LNCaP clone FGC (cell line): ENCODE measurements at regions not wholly inside any gene's neighbourhood (a gene's known extent, or its start where the extent isn't known, plus 50 kb on each side); places are given as distances from the start of the nearest gene placed in this dataset.
"Not testable (repeated sequence)": the region's sequence is repeated elsewhere in the genome, so short reads cannot be mapped to it uniquely, and the experiment has no call there.

Experiments used
- DNase-seq: peaks from one replicate; pipeline ENCODE4 v3.0.0-alpha.2; 2011; ENCODE audit warnings: low read depth
- H3K4me3 ChIP-seq: 2 replicates; pipeline ENCODE4 v1.5.1; 2011; ENCODE audit warnings: mild to moderate bottlenecking, low read depth, low read length, control low read depth
- TF ChIP-seq, protein P1 (sequence below): IDR thresholded peaks from 2 replicates; pipeline ENCODE4 v1.5.1; 2012; ENCODE audit warnings: mild to moderate bottlenecking; ENCODE audit not compliant: control insufficient read depth, insufficient read depth; ENCODE audit errors: extremely low read depth

DNA sequence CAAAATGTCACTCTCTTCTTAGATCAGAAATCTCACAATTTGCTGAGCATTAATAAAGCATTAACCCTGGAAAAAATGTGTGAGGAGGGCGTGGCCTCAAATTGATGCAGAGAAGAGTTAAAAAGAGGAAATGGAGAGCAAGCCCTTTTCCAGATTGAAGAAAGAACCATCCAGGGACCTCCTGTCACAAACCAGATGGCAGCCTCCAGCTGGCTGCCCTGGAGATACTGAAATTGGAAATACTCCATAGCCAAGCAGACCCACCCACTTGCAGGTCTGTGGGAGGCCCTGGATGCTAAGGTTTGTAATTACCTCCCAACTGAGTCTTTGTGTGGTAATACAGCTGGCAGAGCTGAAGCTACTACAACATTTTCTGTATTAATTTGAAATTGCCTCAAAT is 214.9 kb downstream of the IL20RB start:
- no peak overlapping the region for H3K4me3 ChIP-seq
- no peak for DNase-seq
- TF ChIP-seq, protein P1, sequence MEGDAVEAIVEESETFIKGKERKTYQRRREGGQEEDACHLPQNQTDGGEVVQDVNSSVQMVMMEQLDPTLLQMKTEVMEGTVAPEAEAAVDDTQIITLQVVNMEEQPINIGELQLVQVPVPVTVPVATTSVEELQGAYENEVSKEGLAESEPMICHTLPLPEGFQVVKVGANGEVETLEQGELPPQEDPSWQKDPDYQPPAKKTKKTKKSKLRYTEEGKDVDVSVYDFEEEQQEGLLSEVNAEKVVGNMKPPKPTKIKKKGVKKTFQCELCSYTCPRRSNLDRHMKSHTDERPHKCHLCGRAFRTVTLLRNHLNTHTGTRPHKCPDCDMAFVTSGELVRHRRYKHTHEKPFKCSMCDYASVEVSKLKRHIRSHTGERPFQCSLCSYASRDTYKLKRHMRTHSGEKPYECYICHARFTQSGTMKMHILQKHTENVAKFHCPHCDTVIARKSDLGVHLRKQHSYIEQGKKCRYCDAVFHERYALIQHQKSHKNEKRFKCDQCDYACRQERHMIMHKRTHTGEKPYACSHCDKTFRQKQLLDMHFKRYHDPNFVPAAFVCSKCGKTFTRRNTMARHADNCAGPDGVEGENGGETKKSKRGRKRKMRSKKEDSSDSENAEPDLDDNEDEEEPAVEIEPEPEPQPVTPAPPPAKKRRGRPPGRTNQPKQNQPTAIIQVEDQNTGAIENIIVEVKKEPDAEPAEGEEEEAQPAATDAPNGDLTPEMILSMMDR: no peak

DNA sequence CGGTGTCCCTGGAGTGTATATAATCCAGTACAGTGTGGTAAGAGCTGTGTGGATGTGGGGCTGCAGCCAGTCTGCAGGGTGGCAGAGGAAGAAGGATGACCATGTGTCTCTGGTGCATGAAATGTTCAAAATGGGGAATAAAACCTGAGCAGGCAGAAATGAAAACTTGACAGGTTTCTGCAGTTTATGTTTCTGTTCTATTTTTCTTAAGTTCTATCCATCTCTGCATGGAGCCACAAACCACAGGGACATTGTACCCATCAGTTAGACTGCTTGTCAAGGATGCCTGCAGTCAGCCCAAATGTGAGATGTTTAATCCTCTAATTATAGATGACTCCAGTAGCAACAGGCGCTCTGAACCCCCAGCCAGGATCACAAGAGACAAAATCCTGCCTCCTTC is 216.7 kb downstream of the IL20RB start:
- TF ChIP-seq, protein P1: no peak
- DNase-seq: no peak
- H3K4me3 ChIP-seq: no peak overlapping the region

DNA sequence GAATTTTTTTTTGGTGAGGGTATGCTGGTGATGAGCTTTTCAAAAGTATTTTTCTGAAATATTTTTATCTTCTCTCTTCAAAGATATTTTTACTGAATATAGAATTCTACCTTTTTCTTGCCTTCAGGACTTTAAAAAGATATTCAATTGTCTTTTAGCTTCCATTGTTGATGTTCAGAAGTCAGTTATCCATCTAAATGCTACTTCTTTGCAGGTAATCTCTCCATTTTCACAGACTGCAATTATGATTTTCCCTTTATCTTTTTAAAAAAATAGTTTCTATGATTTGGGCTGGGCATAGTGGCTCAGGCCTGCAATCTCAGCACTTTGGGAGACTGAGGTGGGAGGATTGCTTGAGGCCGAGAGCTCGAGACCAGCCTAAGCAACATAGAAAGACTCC is 222.4 kb downstream of the IL20RB start:
- no peak overlapping the region for H3K4me3 ChIP-seq
- no peak for DNase-seq
- TF ChIP-seq, protein P1: no peak

DNA sequence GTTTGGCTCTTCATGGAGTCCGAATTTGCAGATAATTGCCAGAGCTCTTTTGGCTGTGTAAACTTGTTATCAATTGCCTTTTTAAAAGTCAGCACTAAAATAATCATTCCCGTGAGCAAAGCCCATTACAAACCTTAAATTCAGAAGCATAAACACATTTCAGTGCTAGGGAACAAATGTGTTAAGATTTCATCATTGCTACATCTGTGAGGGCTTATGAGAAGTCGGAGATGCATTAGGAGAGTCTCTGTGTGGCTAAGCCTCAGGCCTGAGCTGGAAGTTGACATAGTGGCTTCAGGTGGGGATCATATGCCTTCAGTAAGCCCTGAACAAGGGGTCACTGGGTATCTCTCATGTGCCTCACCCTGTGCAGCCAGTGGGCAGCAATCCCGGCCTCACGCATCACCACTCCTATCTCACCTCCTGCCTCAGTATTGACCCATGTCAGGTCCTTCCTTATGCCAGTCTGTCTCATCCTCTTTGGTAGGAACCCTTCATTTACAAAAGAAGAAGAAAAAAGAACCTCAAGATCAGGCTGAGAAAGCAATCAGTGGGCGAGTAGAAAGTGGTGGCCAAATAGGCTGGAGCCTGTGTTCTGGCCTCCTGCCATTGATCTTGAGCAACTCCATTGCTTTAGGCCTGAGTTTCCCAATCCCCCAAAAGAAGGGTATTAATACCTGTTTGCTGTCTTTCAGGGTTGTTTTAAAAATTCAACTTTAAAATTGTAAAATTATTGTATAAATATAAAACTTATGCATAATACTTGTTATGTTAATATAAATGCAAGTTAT is 233.5 kb downstream of the IL20RB start:
- DNase-seq: no peak
- TF ChIP-seq, protein P1: no peak
- no peak overlapping the region for H3K4me3 ChIP-seq

DNA sequence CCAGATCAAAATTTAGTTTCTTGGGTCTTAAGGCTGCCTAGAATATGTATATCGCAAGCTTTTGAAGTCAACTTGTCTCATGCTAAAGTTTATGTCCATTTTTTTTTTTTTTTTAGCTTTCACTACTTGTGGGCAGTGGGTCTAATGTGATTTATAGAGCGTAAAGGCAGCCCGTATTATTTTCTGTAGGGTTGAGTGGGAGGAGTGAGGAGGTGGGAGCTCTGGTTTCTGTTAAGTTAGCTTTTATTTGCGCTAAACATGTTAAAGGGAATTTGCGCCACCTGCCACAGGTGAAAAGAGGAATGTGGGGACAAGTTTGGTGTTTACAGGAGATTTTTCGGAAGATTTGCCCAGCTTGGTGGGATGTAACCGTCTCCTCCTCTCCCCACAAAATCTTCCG is 234.2 kb downstream of the IL20RB start:
- DNase-seq: no peak
- TF ChIP-seq, protein P1: no peak
- no peak overlapping the region for H3K4me3 ChIP-seq

DNA sequence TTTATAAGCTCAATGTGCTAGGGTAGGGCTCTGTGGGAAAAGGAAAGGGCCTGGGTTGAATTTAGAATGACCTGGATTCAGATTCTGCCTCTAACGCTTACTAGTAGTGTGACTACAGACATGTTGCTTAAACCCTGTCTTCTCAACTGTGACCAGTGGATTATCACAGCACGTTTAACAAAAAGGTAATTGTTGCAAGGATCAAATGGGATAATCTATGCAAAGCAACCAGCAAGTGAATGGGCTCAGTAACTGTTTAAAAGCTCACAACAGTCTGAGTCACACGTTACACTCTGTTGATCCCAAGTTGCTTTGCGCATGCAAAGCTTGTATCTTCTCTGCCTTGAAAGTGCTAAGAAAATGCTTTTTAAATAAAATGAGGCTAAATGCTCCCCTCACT is 236.5 kb downstream of the IL20RB start:
- H3K4me3 ChIP-seq: no peak overlapping the region
- TF ChIP-seq, protein P1: no peak
- no peak for DNase-seq

DNA sequence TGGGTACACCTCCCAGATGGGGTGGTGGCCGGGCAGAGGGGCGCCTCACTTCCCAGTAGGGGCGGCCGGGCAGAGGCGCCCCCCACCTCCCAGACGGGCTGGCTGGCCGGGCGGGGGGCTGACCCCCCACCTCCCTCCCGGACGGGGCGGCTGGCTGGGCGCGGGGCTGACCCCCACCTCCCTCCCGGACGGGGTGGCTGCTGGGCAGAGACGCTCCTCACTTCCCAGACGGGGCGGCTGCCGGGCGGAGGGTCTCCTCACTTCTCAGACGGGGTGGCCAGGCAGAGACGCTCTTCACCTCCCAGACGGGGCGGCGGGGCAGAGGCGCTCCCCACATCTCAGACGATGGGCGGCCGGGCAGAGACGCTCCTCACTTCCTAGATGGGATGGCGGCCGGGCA is 240.6 kb downstream of the IL20RB start:
- DNase-seq, H3K4me3 ChIP-seq: not testable (repeated sequence)
